GM12878 (cell line): ENCODE measurements at regions not wholly inside any gene's neighbourhood (a gene's known extent, or its start where the extent isn't known, plus 50 kb on each side); places are given as distances from the start of the nearest gene placed in this dataset.

Experiments
- ATAC-seq: fragments of 200-7000 bp; cut with Tn5 transposase; 3 replicates; pipeline ENCODE4 v1.9.1; 2020; ENCODE audit warnings: mild to moderate bottlenecking, moderate library complexity
- BruUV-seq: library from RNA; stranded (reverse); fragments of 400-500 nt; replicated peaks from 2 replicates; lab custom pipeline; 2021; lab: Mats Ljungman, UMichigan
- CTCF ChIA-PET: fragments of 300-600 bp; sonication (Branson Sonifier 250); formaldehyde crosslinking; extraction: SDS; loops from one replicate; lab custom pipeline; 2021; ENCODE audit warnings: inconsistent platforms; lab: Yijun Ruan, JAX
- POLR2A ChIA-PET: fragments of 350-600 bp; formaldehyde crosslinking; extraction: SDS; loops from one replicate; lab custom pipeline; 2021; ENCODE audit warnings: inconsistent platforms; lab: Charles Lee
- RAD21 ChIA-PET: fragments of 300-600 bp; sonication (Branson Sonifier 250); formaldehyde crosslinking; loops from one replicate; lab custom pipeline; 2023; ENCODE audit warnings: antibody characterized with exemption; ENCODE audit not compliant: unreplicated experiment; lab: Charles Lee
- SMC1A ChIA-PET: fragments of 300-600 bp; sonication (Branson Sonifier 250); formaldehyde crosslinking; loops from one replicate; lab custom pipeline; 2023; ENCODE audit not compliant: unreplicated experiment, uncharacterized antibody; lab: Charles Lee
- DNase-seq: peaks from one replicate; pipeline ENCODE4 v3.0.0-alpha.2; 2011; ENCODE audit warnings: low read depth, low spot score
- FAIRE-seq: peaks from 3 replicates; lab custom pipeline; 2011; peaks lifted over from hg19 to GRCh38; lab: Jason Lieb, UNC
- H2AFZ ChIP-seq: 2 replicates; pipeline ENCODE4 v1.6.0; 2011; ENCODE audit warnings: low read depth, low read length, control low read depth; ENCODE audit not compliant: control insufficient read depth
- H3K27ac ChIP-seq: 2 replicates; pipeline ENCODE4 v1.5.1; 2011; ENCODE audit warnings: control low read depth; ENCODE audit not compliant: control insufficient read depth, insufficient read depth
- H3K27me3 ChIP-seq, 2 experiments: replicated peaks in 1 of 2; 2 replicates each; pipeline versions ENCODE4 v1.6.0 to v1.6.1; 2011; ENCODE audit warnings: low read length in 1 of 2; ENCODE audit not compliant: control insufficient read depth in 2 of 2, insufficient read depth in 2 of 2
- H3K36me3 ChIP-seq, 2 experiments: 2 replicates each; pipeline ENCODE4 v1.5.1; 2011; ENCODE audit warnings: low read length in 1 of 2; ENCODE audit not compliant: control insufficient read depth in 2 of 2, insufficient read depth in 2 of 2
- H3K4me1 ChIP-seq: 2 replicates; pipeline ENCODE4 v1.6.1; 2011; ENCODE audit warnings: mild to moderate bottlenecking, low read length, moderate library complexity, mixed read lengths; ENCODE audit not compliant: control insufficient read depth, insufficient read depth
- H3K4me2 ChIP-seq: 2 replicates; pipeline ENCODE4 v1.6.0; 2011; ENCODE audit warnings: control low read depth; ENCODE audit not compliant: control insufficient read depth, insufficient read depth
- H3K4me3 ChIP-seq: fragments of 200-600 bp; sonication (generic); 2 replicates; pipeline ENCODE4 v1.5.1; 2016
- H3K79me2 ChIP-seq: 2 replicates; pipeline ENCODE4 v1.6.0; 2011; ENCODE audit warnings: low read length; ENCODE audit not compliant: control insufficient read depth, insufficient read depth
- H3K9ac ChIP-seq: 2 replicates; pipeline ENCODE4 v1.8.0; 2011; ENCODE audit warnings: low read length, control low read depth, mixed read lengths; ENCODE audit not compliant: control insufficient read depth, insufficient read depth
- H3K9me3 ChIP-seq: replicated peaks from 3 replicates; pipeline ENCODE4 v1.5.1; 2011; ENCODE audit warnings: mild to moderate bottlenecking, low read length; ENCODE audit not compliant: control insufficient read depth, insufficient read depth
- H4K20me1 ChIP-seq: 2 replicates; pipeline ENCODE4 v1.6.0; 2011; ENCODE audit not compliant: control insufficient read depth, insufficient read depth
- ASH2L ChIP-seq: fragments of 300-600, 200-600 bp; sonication (generic); IDR thresholded peaks from 2 replicates; pipeline ENCODE4 v1.6.1; 2017; ENCODE audit warnings: low read depth, mild to moderate bottlenecking, borderline replicate concordance
- BMI1 ChIP-seq: fragments of 450-650 bp; IDR thresholded peaks from 2 replicates; pipeline ENCODE4 v1.6.1; 2016; ENCODE audit warnings: mild to moderate bottlenecking, moderate library complexity, borderline replicate concordance
- EGR1 ChIP-seq, 2 experiments: IDR thresholded peaks; 1 replicate in 1 of 2; 2 replicates in 1 of 2; pipeline ENCODE4 v1.6.1; 2011 to 2012; ENCODE audit warnings: low read depth in 2 of 2, low read length in 2 of 2, borderline replicate concordance in 1 of 2, mild to moderate bottlenecking in 1 of 2, moderate library complexity in 1 of 2
- HCFC1 ChIP-seq: fragments of 150-350 bp; IDR thresholded peaks from 2 replicates; pipeline ENCODE4 v1.6.1; 2014; ENCODE audit warnings: low read length
- KLF5 ChIP-seq: fragments of 450-650 bp; IDR thresholded peaks from 2 replicates; pipeline ENCODE4 v1.6.1; 2014; ENCODE audit warnings: mild to moderate bottlenecking; ENCODE audit not compliant: partially characterized antibody
- LARP7 ChIP-seq: fragments of 450-650 bp; IDR thresholded peaks from 2 replicates; pipeline ENCODE4 v1.6.1; 2017; ENCODE audit warnings: mild to moderate bottlenecking
- MEF2A ChIP-seq: IDR thresholded peaks from 2 replicates; pipeline ENCODE4 v1.6.1; 2011; ENCODE audit warnings: low read depth, mild to moderate bottlenecking, low read length, moderate library complexity; ENCODE audit not compliant: insufficient read depth
- NFXL1 ChIP-seq: fragments of 450-650 bp; IDR thresholded peaks from 2 replicates; pipeline ENCODE4 v1.6.1; 2017; ENCODE audit warnings: antibody characterized with exemption, mild to moderate bottlenecking, borderline replicate concordance
- NFYA ChIP-seq: IDR thresholded peaks from 2 replicates; pipeline ENCODE4 v1.6.1; 2011; ENCODE audit warnings: low read depth, mild to moderate bottlenecking, low read length, improper control_type of control experiment, borderline replicate concordance
- RAD51 ChIP-seq: fragments of 450-650 bp; IDR thresholded peaks from 2 replicates; pipeline ENCODE4 v1.6.1; 2016; ENCODE audit warnings: moderate library complexity, mild to moderate bottlenecking, inconsistent platforms
- TAF1 ChIP-seq: IDR thresholded peaks from 2 replicates; pipeline ENCODE4 v1.6.1; 2011; ENCODE audit warnings: mild to moderate bottlenecking, low read depth, low read length, borderline replicate concordance
- TCF3 ChIP-seq: IDR thresholded peaks from 2 replicates; pipeline ENCODE4 v1.6.1; 2012; ENCODE audit warnings: low read depth, mild to moderate bottlenecking, low read length, borderline replicate concordance; ENCODE audit not compliant: insufficient read depth
- TCF7 ChIP-seq: IDR thresholded peaks from 2 replicates; pipeline ENCODE4 v1.6.1; 2014; ENCODE audit warnings: antibody characterized with exemption, borderline replicate concordance
- USF2 ChIP-seq: IDR thresholded peaks from 2 replicates; pipeline ENCODE4 v1.6.1; 2011; ENCODE audit warnings: low read depth, low read length, improper control_type of control experiment, borderline replicate concordance
- ZBTB33 ChIP-seq: fragments of 450-650 bp; IDR thresholded peaks from 2 replicates; pipeline ENCODE4 v1.6.1; 2017; ENCODE audit warnings: mild to moderate bottlenecking
- ZNF274 ChIP-seq: IDR thresholded peaks from one replicate; pipeline ENCODE4 v1.8.0; 2011; ENCODE audit not compliant: insufficient read length, insufficient read depth
- WGBS: methylation state at CpG from one replicate; pipeline ENCODE4 v1.1.6; 2016; ENCODE audit warnings: low lambda C conversion rate; ENCODE audit not compliant: insufficient replicate concordance, insufficient coverage; ENCODE audit errors: missing lambda C conversion rate; 5-methylcytosine and 5-hydroxymethylcytosine counted together
- in situ Hi-C: fragments of 300-500 bp; cut with MboI; formaldehyde crosslinking; loops from 9 replicates; pipeline ENCODE4 v1.14.3; 2018; ENCODE audit warnings: mixed read lengths
- intact Hi-C: fragments of 100-400 bp; cut with micrococcal nuclease; formaldehyde crosslinking; loops from one replicate; pipeline ENCODE4 v1.14.2; 2022; ENCODE audit not compliant: unreplicated experiment

- no peak overlapping the region for H3K9ac ChIP-seq
- no peak for DNase-seq
- H3K27me3 ChIP-seq = no peaks in the 10 kb centered on the region
- H3K4me3 ChIP-seq = no peak overlapping the region
- no peaks in the 10 kb centered on the region for H4K20me1 ChIP-seq
- no peak for ATAC-seq
- intact Hi-C loops (no loop called here), in situ Hi-C loops (no loop called here)
- no peak overlapping the region for H3K27ac ChIP-seq
- ChIA-PET POLR2A (no interaction called here), SMC1A (interaction anchor here (0.7 to 3.4 kb wide), 6 partner anchors 9 to 163 kb away, joined by 4 to 10 read pairs (median 6); no protein-coding TSS in a partner anchor), CTCF (interaction anchor here (1.0 to 1.2 kb wide), 2 partner anchors 16 to 190 kb away, joined by 3 to 4 read pairs; no protein-coding TSS in a partner anchor), RAD21 (no interaction called here)
- no TSS peak for BruUV-seq
- WGBS = 0% methylated on average over 1 of the region's 1 CpG
- no peaks in the 10 kb centered on the region for H3K4me1 ChIP-seq
- H3K4me2 ChIP-seq = no peak overlapping the region
- no peaks in the 10 kb centered on the region; the same call in 2 of the 3 replicates for H3K9me3 ChIP-seq
- no peak overlapping the region for H2AFZ ChIP-seq
- TF ChIP-seq TCF7 (no peak), KLF5 (no peak), HCFC1 (no peak), ASH2L (no peak), NFXL1 (no peak), NFYA (no peak), BMI1 (no peak), EGR1 (IDR thresholded peaks at IDR 0.05; ENCODE audit: borderline replicate concordance in 1 of 2, low read depth in 2 of 2, low read length in 2 of 2) (no peak), USF2 (no peak), LARP7 (no peak), MEF2A (no peak), ZNF274 (no peak), TCF3 (no peak), TAF1 (no peak), ZBTB33 (no peak), RAD51 (no peak)
- no peaks in the 10 kb centered on the region for H3K36me3 ChIP-seq
- no peaks in the 10 kb centered on the region for H3K79me2 ChIP-seq
- no peak for FAIRE-seq
Measured at GRCh38 chr15:95450413-95450812, 880.1 kb upstream of the NR2F2 start.
